Dendritic cell treated with granulocyte-macrophage colony-stimulating factor and Interleukin-4, amounts not matched to agents 40 ng/mL and 50 ng/mL, for 4 days (primary cell): ENCODE measurements at regions not wholly inside any gene's neighbourhood (a gene's known extent, or its start where the extent isn't known, plus 50 kb on each side); places are given as distances from the start of the nearest gene placed in this dataset.

Experiments
- H3K27ac Mint-ChIP-seq: one replicate; pipeline ENCODE4 v1.8.0; 2022; ENCODE audit warnings: mild to moderate bottlenecking, mixed read lengths
- H3K27me3 Mint-ChIP-seq: one replicate; pipeline ENCODE4 v1.8.0; 2022; ENCODE audit warnings: mild to moderate bottlenecking, mixed read lengths
- H3K36me3 Mint-ChIP-seq: one replicate; pipeline ENCODE4 v1.8.0; 2022; ENCODE audit warnings: low read depth, mixed read lengths
- H3K4me1 Mint-ChIP-seq: one replicate; pipeline ENCODE4 v1.8.0; 2022; ENCODE audit warnings: low read depth, mixed read lengths
- H3K4me3 Mint-ChIP-seq: one replicate; pipeline ENCODE4 v1.8.0; 2022; ENCODE audit warnings: mild to moderate bottlenecking, moderate library complexity, mixed read lengths
- H3K9me3 Mint-ChIP-seq: one replicate; pipeline ENCODE4 v1.8.0; 2022; ENCODE audit warnings: mixed read lengths
- intact Hi-C: fragments of 100-400 bp; cut with micrococcal nuclease; formaldehyde crosslinking; loops from one replicate; pipeline ENCODE4 v1.15.0; 2022

GRCh38 chr14:99099051-99099787, 172.8 kb downstream of the BCL11B start:
- intact Hi-C loops, result no loop called here
- H3K36me3 Mint-ChIP-seq, result no peaks in the 10 kb centered on the region
- no peaks in the 10 kb centered on the region for H3K4me1 Mint-ChIP-seq
- H3K27ac Mint-ChIP-seq, result no peak overlapping the region
- no peaks in the 10 kb centered on the region for H3K9me3 Mint-ChIP-seq
- no peak overlapping the region for H3K4me3 Mint-ChIP-seq
- H3K27me3 Mint-ChIP-seq, result no peaks in the 10 kb centered on the region

- H3K9me3 Mint-ChIP-seq, result peaks cover 11% of the 10 kb centered on the region
- no peak overlapping the region for H3K27ac Mint-ChIP-seq
- H3K4me3 Mint-ChIP-seq, result no peak overlapping the region
- intact Hi-C loops, result no loop called here
- no peaks in the 10 kb centered on the region for H3K36me3 Mint-ChIP-seq
- peaks cover 3% of the 10 kb centered on the region for H3K27me3 Mint-ChIP-seq
- no peaks in the 10 kb centered on the region for H3K4me1 Mint-ChIP-seq
Measured at GRCh38 chr14:99100497-99101270, 171.3 kb downstream of the BCL11B start.

- Mint-ChIP-seq H3K36me3 (no peaks in the 10 kb centered on the region), H3K4me1 (no peaks in the 10 kb centered on the region), H3K4me3 (no peak overlapping the region), H3K27me3 (peaks cover 3% of the 10 kb centered on the region), H3K27ac (no peak overlapping the region), H3K9me3 (peaks cover 16% of the 10 kb centered on the region)
- intact Hi-C loops, result no loop called here
Measured at GRCh38 chr14:99101855-99102461, 170.0 kb downstream of the BCL11B start.

- Mint-ChIP-seq H3K27ac (no peak overlapping the region), H3K36me3 (no peaks in the 10 kb centered on the region), H3K4me1 (peaks cover 7% of the 10 kb centered on the region), H3K4me3 (no peak overlapping the region), H3K9me3 (no peaks in the 10 kb centered on the region), H3K27me3 (peaks cover 59% of the 10 kb centered on the region)
- intact Hi-C loops, result no loop called here
Measured at GRCh38 chr14:99116741-99117295, 155.2 kb downstream of the BCL11B start.

DNA sequence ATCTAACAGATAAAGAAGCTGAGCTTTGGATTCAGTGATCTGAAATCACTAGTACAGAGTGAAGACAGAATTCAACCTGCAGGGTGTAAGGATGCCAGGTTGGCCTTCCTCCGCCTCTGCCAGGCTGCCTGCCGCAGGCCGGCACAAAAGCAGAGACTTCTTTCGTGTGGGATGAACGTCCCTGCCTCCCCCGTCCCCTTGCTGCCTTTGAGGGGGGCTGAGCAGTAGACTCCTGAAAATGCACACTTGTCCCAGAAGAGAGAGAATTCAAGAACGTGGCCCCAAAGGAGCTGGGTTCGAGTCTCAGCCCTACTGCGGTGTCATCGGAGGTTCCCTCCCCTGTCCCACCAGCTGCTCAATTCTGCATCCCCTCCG, 154.3 kb downstream of the BCL11B start:
- Mint-ChIP-seq H3K27ac (no peak overlapping the region), H3K4me1 (peaks cover 7% of the 10 kb centered on the region), H3K27me3 (peaks cover 59% of the 10 kb centered on the region), H3K9me3 (no peaks in the 10 kb centered on the region), H3K36me3 (no peaks in the 10 kb centered on the region), H3K4me3 (no peak overlapping the region)
- intact Hi-C loops, result no loop called here

DNA sequence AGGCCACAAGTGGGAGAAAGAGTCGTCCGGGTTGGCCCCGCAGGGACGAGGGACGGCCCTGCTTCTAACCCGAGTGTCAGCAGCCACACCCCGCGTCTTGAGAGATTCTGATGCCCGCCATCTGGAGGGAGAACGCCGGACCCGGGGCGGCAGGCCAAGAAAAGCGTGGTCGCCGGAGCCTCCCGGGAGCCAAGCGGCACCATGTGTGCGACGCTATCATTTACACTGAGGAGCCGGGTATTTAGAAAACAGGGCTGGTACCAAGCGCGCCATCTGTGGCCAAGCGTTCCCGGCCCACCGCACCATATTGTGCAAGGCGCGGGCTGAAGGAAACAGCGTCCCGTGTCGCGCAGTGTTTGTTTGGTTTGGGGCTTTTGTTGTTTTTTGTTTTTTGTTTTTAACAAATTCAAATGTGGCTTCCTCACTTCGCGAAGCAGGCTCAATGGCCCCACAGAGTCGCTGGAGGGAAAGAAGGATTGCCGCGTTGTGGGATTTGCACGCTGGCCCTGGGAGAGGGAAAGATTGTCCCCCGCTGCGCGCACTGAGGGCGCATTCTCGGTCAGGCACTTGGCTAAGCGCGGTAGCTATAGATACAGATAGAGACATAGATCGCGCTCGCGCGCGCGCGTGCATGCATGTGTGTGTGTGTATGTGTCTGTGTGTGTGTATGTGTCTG, 153.8 kb downstream of the BCL11B start:
- H3K27me3 Mint-ChIP-seq, result peaks cover 58% of the 10 kb centered on the region
- H3K27ac Mint-ChIP-seq, result no peak overlapping the region
- H3K9me3 Mint-ChIP-seq, result no peaks in the 10 kb centered on the region
- intact Hi-C loops, result no loop called here
- H3K4me1 Mint-ChIP-seq, result peaks cover 7% of the 10 kb centered on the region
- peak overlapping the region; percentile 34 for H3K4me3 Mint-ChIP-seq
- no peaks in the 10 kb centered on the region for H3K36me3 Mint-ChIP-seq

GRCh38 chr14:99118946-99119345, 153.1 kb downstream of the BCL11B start:
- no peak overlapping the region for H3K4me3 Mint-ChIP-seq
- H3K27me3 Mint-ChIP-seq, result peaks cover 58% of the 10 kb centered on the region
- no peaks in the 10 kb centered on the region for H3K36me3 Mint-ChIP-seq
- intact Hi-C loops, result no loop called here
- no peak overlapping the region for H3K27ac Mint-ChIP-seq
- peaks cover 7% of the 10 kb centered on the region for H3K4me1 Mint-ChIP-seq
- H3K9me3 Mint-ChIP-seq, result no peaks in the 10 kb centered on the region
